IMR-90 (cell line): ENCODE measurements at regions not wholly inside any gene's neighbourhood (a gene's known extent, or its start where the extent isn't known, plus 50 kb on each side); places are given as distances from the start of the nearest gene placed in this dataset.

Source experiments
- ATAC-seq: fragments of 200-7000 bp; cut with Tn5 transposase; 2 replicates; pipeline ENCODE4 v1.9.1; 2020; ENCODE audit warnings: low read depth, mild to moderate bottlenecking, moderate library complexity
- BruUV-seq: library from RNA; stranded (reverse); fragments of 400-500 nt; replicated peaks from 2 replicates; lab custom pipeline; 2021; lab: Mats Ljungman, UMichigan
- CTCF ChIA-PET: fragments of 300-600 bp; formaldehyde crosslinking; extraction: SDS; loops from one replicate; lab custom pipeline; 2021; ENCODE audit warnings: antibody characterized with exemption; lab: Yijun Ruan, JAX
- POLR2A ChIA-PET: fragments of 300-600 bp; sonication (Branson Sonifier 250); formaldehyde crosslinking; loops from one replicate; lab custom pipeline; 2022; ENCODE audit warnings: antibody characterized with exemption; ENCODE audit not compliant: unreplicated experiment; lab: Charles Lee
- DNase-seq: peaks from one replicate; pipeline ENCODE4 v3.0.0; 2013
- H2AFZ ChIP-seq: replicated peaks from 2 replicates; pipeline ENCODE3; 2013; ENCODE audit warnings: low read length, mild to moderate bottlenecking; ENCODE audit not compliant: poor library complexity
- H2AK5ac ChIP-seq: 2 replicates; pipeline ENCODE4 v1.6.1; 2013; ENCODE audit warnings: low read depth, low read length, inconsistent platforms
- H2AK9ac ChIP-seq: replicated peaks from 2 replicates; pipeline ENCODE3; 2013; ENCODE audit warnings: mild to moderate bottlenecking, low read depth, low read length, moderate library complexity; ENCODE audit not compliant: poor library complexity
- H2BK120ac ChIP-seq: 2 replicates; pipeline ENCODE4 v1.6.1; 2013; ENCODE audit warnings: low read depth, low read length, inconsistent platforms
- H2BK15ac ChIP-seq: 3 replicates; pipeline ENCODE4 v1.6.1; 2013; ENCODE audit warnings: low read depth, low read length, inconsistent platforms
- H2BK20ac ChIP-seq: 2 replicates; pipeline ENCODE4 v1.6.1; 2013; ENCODE audit warnings: low read depth, mild to moderate bottlenecking, inconsistent platforms, low read length, moderate library complexity
- H2BK5ac ChIP-seq: 2 replicates; pipeline ENCODE4 v1.6.1; 2013; ENCODE audit warnings: mild to moderate bottlenecking, low read depth, low read length, inconsistent platforms; ENCODE audit not compliant: poor library complexity, severe bottlenecking
- H3K14ac ChIP-seq: replicated peaks from 2 replicates; pipeline ENCODE4 v1.6.1; 2013; ENCODE audit warnings: low read depth, low read length, inconsistent platforms
- H3K18ac ChIP-seq: 2 replicates; pipeline ENCODE4 v1.6.1; 2013; ENCODE audit warnings: low read depth, low read length, control low read depth
- H3K23ac ChIP-seq: 2 replicates; pipeline ENCODE4 v1.6.1; 2013; ENCODE audit warnings: low read depth, low read length, inconsistent platforms
- H3K27ac ChIP-seq: 2 replicates; pipeline ENCODE4 v1.5.1; 2013; ENCODE audit warnings: mild to moderate bottlenecking, control low read depth, low read length; ENCODE audit not compliant: insufficient read depth
- H3K27me3 ChIP-seq: 2 replicates; pipeline ENCODE4 v1.6.1; 2013; ENCODE audit warnings: low read length; ENCODE audit not compliant: control insufficient read depth, insufficient read depth
- H3K36me3 ChIP-seq: 2 replicates; pipeline ENCODE4 v1.6.1; 2013; ENCODE audit warnings: low read length, mixed read lengths; ENCODE audit not compliant: control insufficient read depth, insufficient read depth
- H3K4ac ChIP-seq: 2 replicates; pipeline ENCODE4 v1.6.1; 2013; ENCODE audit warnings: low read depth, low read length, inconsistent platforms
- H3K4me1 ChIP-seq: 2 replicates; pipeline ENCODE4 v1.6.1; 2013; ENCODE audit warnings: low read length, mixed read lengths; ENCODE audit not compliant: control insufficient read depth, insufficient read depth
- H3K4me2 ChIP-seq: 2 replicates; pipeline ENCODE4 v1.6.1; 2013; ENCODE audit warnings: low read depth, mild to moderate bottlenecking, control low read depth, low read length, moderate library complexity
- H3K4me3 ChIP-seq: 2 replicates; pipeline ENCODE4 v1.5.1; 2013; ENCODE audit warnings: low read depth, mild to moderate bottlenecking, control low read depth, low read length, moderate library complexity; ENCODE audit not compliant: insufficient read depth
- H3K56ac ChIP-seq: 2 replicates; pipeline ENCODE4 v1.6.1; 2013; ENCODE audit warnings: low read length, inconsistent platforms; ENCODE audit not compliant: insufficient read depth; ENCODE audit errors: extremely low read depth
- H3K79me1 ChIP-seq, 2 experiments: 2 replicates each; pipeline ENCODE4 v1.6.1; 2013; ENCODE audit warnings: low read length in 2 of 2, inconsistent platforms in 1 of 2, low read depth in 1 of 2
- H3K9ac ChIP-seq: 2 replicates; pipeline ENCODE4 v1.6.1; 2013; ENCODE audit warnings: low read depth, low read length, control low read depth
- H3K9me1 ChIP-seq: 2 replicates; pipeline ENCODE4 v1.6.1; 2013; ENCODE audit warnings: low read length, inconsistent platforms; ENCODE audit not compliant: insufficient read depth
- H3K9me3 ChIP-seq: 2 replicates; pipeline ENCODE4 v1.6.1; 2013; ENCODE audit warnings: low read length; ENCODE audit not compliant: control insufficient read depth, insufficient read depth
- H4K20me1 ChIP-seq: 2 replicates; pipeline ENCODE4 v1.6.1; 2013; ENCODE audit warnings: low read length, inconsistent platforms; ENCODE audit not compliant: insufficient read depth
- H4K5ac ChIP-seq: 2 replicates; pipeline ENCODE4 v1.6.1; 2013; ENCODE audit warnings: mild to moderate bottlenecking, low read depth, low read length, control low read depth
- H4K8ac ChIP-seq, 2 experiments: 2 replicates each; pipeline ENCODE4 v1.6.1; 2013; ENCODE audit warnings: low read depth in 2 of 2, low read length in 2 of 2, control low read depth in 1 of 2, inconsistent platforms in 1 of 2
- H4K91ac ChIP-seq: 2 replicates; pipeline ENCODE4 v1.6.1; 2013; ENCODE audit warnings: low read depth, low read length, inconsistent platforms; ENCODE audit not compliant: insufficient read depth
- BHLHE40 ChIP-seq: fragments of 150-350 bp; IDR thresholded peaks from 2 replicates; pipeline ENCODE4 v1.6.1; 2016; ENCODE audit warnings: mild to moderate bottlenecking, low read depth, low read length
- CEBPB ChIP-seq: IDR thresholded peaks from 2 replicates; pipeline ENCODE4 v1.6.1; 2012; ENCODE audit warnings: low read depth, low read length, improper control_type of control experiment
- CTCF ChIP-seq: conservative IDR thresholded peaks from 2 replicates; pipeline ENCODE4 v1.5.1; 2012; ENCODE audit warnings: mild to moderate bottlenecking, low read depth, low read length, improper control_type of control experiment
- MAFK ChIP-seq: IDR thresholded peaks from 2 replicates; pipeline ENCODE4 v1.6.1; 2012; ENCODE audit warnings: low read depth, low read length, improper control_type of control experiment
- MAZ ChIP-seq: IDR thresholded peaks from 2 replicates; pipeline ENCODE4 v1.6.1; 2012; ENCODE audit warnings: low read depth, mild to moderate bottlenecking, low read length, improper control_type of control experiment, moderate library complexity, borderline replicate concordance
- NFE2L2 ChIP-seq: fragments of 150-350 bp; IDR thresholded peaks from 2 replicates; pipeline ENCODE4 v1.6.1; 2016; ENCODE audit warnings: low read depth, mild to moderate bottlenecking, low read length
- RAD21 ChIP-seq: IDR thresholded peaks from 2 replicates; pipeline ENCODE4 v1.6.1; 2012; ENCODE audit warnings: low read length, improper control_type of control experiment
- WGBS, 2 experiments: methylation state at CpG; one replicate each; pipeline versions ENCODE4 v1.1.5 to v1.1.7; 2013; ENCODE audit warnings: missing lambda C conversion rate in 2 of 2; ENCODE audit not compliant: insufficient read length in 1 of 2; ENCODE audit errors: extremely low coverage in 2 of 2; 5-methylcytosine and 5-hydroxymethylcytosine counted together
- dilution Hi-C: fragments of 300-500 bp; cut with HindIII; formaldehyde crosslinking; loops from one replicate; pipeline ENCODE4 v1.14.3; 2018; ENCODE audit warnings: low sequenced_read_pairs; ENCODE audit not compliant: unreplicated experiment
- in situ Hi-C: fragments of 300-500 bp; cut with MboI; formaldehyde crosslinking; loops from 3 replicates; pipeline ENCODE4 v1.14.3; 2019; ENCODE audit warnings: low sequenced_read_pairs, inconsistent platforms, mixed read lengths
- intact Hi-C: fragments of 100-400 bp; cut with micrococcal nuclease; formaldehyde crosslinking; loops from 2 replicates; pipeline ENCODE4 v1.10.0; 2022

DNA sequence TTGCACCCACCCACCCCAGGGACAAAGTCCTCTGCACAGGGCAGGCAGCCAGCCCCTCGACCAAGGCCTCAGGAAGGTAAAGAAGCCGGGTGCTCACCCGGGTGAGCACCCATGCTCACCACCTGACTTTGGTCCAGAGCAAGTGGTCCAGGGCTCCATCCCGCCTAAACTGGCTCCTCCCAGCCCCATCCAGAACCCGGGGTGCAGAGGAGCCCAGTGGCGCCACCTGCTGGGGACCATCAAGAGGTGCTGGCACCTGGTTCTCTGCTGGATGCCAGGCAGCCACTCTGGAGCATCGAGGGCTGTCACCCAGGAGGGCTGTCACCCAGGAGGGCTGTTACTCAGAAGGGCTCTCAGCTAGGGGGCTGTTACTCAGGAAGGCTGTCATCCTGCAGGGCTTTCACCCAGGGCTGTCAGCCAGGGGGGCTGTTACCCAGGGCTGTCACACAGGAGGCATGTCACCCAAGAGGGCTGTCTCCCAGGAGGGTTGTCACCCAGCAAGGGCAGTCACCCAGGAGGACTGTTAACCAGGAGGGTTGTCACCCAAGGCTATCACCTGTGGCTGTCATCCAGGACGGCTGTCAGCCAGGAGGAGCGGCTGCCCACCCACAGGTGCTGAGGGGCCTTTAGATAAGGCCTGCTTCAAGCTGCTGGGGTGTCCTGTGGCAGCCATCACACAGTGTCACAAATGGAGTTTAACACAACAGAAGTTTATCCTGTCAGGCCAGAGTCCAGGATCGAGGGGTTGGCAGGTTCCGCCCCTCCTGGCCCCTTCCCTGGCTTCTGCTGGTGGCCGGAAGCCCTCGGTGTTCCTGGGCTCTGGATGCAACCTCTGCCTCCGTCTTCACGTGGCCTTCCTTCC lies 98.5 kb downstream of the TNFRSF13B start:
- 42% methylated on average over 9 of the region's 15 CpGs; no CpG with 5 or more reads in 1 of the 2 experiments for WGBS, 2 experiments
- ChIA-PET POLR2A (no interaction called here), CTCF (no interaction called here)
- no peaks in the 10 kb centered on the region for H3K36me3 ChIP-seq
- H3K79me1 ChIP-seq: no peaks in the 10 kb centered on the region
- no peak overlapping the region for H3K4ac ChIP-seq
- H3K9me1 ChIP-seq: no peaks in the 10 kb centered on the region
- ATAC-seq (no peak), DNase-seq (no peak)
- no peak overlapping the region for H3K18ac ChIP-seq
- no peak overlapping the region for H3K4me3 ChIP-seq
- H3K4me2 ChIP-seq: no peak overlapping the region
- H3K14ac ChIP-seq: no peak overlapping the region
- H4K20me1 ChIP-seq: no peaks in the 10 kb centered on the region
- H3K23ac ChIP-seq: no peak overlapping the region
- no peak overlapping the region for H3K56ac ChIP-seq
- H4K8ac ChIP-seq: no peak overlapping the region
- H3K27me3 ChIP-seq: peaks cover 14% of the 10 kb centered on the region
- in situ Hi-C loops: no loop called here
- H3K27ac ChIP-seq: no peak overlapping the region
- TF ChIP-seq CTCF (peak; percentile 31; the same call in 1 of the 2 replicates), MAFK (no peak), BHLHE40 (no peak), CEBPB (no peak), NFE2L2 (no peak), RAD21 (peak; percentile 24; the same call in 1 of the 2 replicates), MAZ (no peak)
- H3K9me3 ChIP-seq: peaks cover 4% of the 10 kb centered on the region
- H3K9ac ChIP-seq: no peak overlapping the region
- no peak overlapping the region for H2BK20ac ChIP-seq
- intact Hi-C loops: no loop called here
- H2AFZ ChIP-seq: no peak overlapping the region
- no peak overlapping the region for H2BK15ac ChIP-seq
- no peak overlapping the region for H2AK5ac ChIP-seq
- no peak overlapping the region for H2BK120ac ChIP-seq
- dilution Hi-C loops: no loop called here
- no peak overlapping the region for H2AK9ac ChIP-seq
- no peak overlapping the region for H2BK5ac ChIP-seq
- H4K5ac ChIP-seq: no peak overlapping the region
- no TSS peak for BruUV-seq
- H4K91ac ChIP-seq: no peak overlapping the region
- no peaks in the 10 kb centered on the region for H3K4me1 ChIP-seq
